Activated B cell treated with CpG ODN at 0.5 μM for 24 hours (primary cell): ENCODE measurements at regions not wholly inside any gene's neighbourhood (a gene's known extent, or its start where the extent isn't known, plus 50 kb on each side); places are given as distances from the start of the nearest gene placed in this dataset.

Source experiments
- ATAC-seq: fragments of 200-7000 bp; cut with Tn5 transposase; one replicate; pipeline ENCODE4 v1.10.0; 2021; ENCODE audit warnings: low read depth, mild to moderate bottlenecking, moderate library complexity
- CTCF ChIA-PET: fragments of 350-600 bp; sonication (Branson Sonifier 250); formaldehyde crosslinking; loops from one replicate; lab custom pipeline; 2021; ENCODE audit warnings: antibody characterized with exemption; lab: Charles Lee
- POLR2A ChIA-PET: fragments of 350-600 bp; sonication (Branson Sonifier 250); formaldehyde crosslinking; loops from one replicate; lab custom pipeline; 2021; ENCODE audit warnings: antibody characterized with exemption; lab: Charles Lee
- DNase-seq: peaks from one replicate; pipeline ENCODE4 v3.0.0; 2022
- H3K27ac Mint-ChIP-seq: one replicate; pipeline ENCODE4 v1.8.0; 2020; ENCODE audit warnings: mixed read lengths
- H3K27me3 Mint-ChIP-seq: one replicate; pipeline ENCODE4 v1.8.0; 2021; ENCODE audit warnings: mixed read lengths
- H3K36me3 Mint-ChIP-seq: one replicate; pipeline ENCODE4 v1.8.0; 2021; ENCODE audit warnings: low read depth, mixed read lengths
- H3K4me1 Mint-ChIP-seq: one replicate; pipeline ENCODE4 v1.8.0; 2021; ENCODE audit warnings: mixed read lengths
- H3K4me3 Mint-ChIP-seq: one replicate; pipeline ENCODE4 v1.8.0; 2020; ENCODE audit warnings: mild to moderate bottlenecking, mixed read lengths
- H3K9me3 Mint-ChIP-seq: one replicate; pipeline ENCODE4 v1.8.0; 2020; ENCODE audit warnings: mixed read lengths
- intact Hi-C: fragments of 100-400 bp; cut with micrococcal nuclease; formaldehyde crosslinking; loops from one replicate; pipeline ENCODE4 v1.15.1; 2024
- TF ChIP-seq, protein P1 (sequence below): fragments of 200-600 bp; IDR thresholded peaks from one replicate; pipeline ENCODE4 v1.8.0; 2022; ENCODE audit warnings: antibody characterized with exemption, mild to moderate bottlenecking

DNA sequence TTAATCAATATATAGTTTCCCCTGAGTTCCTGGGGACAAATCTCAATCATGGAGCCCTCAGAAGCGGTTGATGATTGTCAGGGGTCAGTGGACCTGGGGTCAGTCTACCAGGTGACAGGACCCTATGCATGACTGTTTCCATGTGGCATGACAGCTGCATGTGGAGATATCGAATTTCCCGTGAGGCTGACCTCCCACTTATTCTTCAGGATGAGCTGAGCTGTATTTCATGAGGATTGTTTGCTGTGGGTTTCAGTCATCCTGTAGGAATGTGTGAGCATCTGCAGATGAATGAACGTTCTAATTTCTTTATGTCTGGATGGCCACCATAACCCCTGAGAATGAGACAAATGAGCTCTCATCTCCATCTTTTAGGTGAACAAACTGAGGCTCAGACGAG lies 93.0 kb upstream of the HES1 start:
- Mint-ChIP-seq H3K9me3 (no peaks in the 10 kb centered on the region), H3K27ac (no peak overlapping the region), H3K27me3 (no peaks in the 10 kb centered on the region), H3K36me3 (no peaks in the 10 kb centered on the region), H3K4me3 (no peak overlapping the region), H3K4me1 (peaks cover 23% of the 10 kb centered on the region)
- intact Hi-C loops, result no loop called here
- ChIA-PET CTCF (interaction anchor here (1.4 kb wide), 1 partner anchor 28 kb away, joined by 3 read pairs; no protein-coding TSS in a partner anchor), POLR2A (no interaction called here)
- TF ChIP-seq, protein P1, sequence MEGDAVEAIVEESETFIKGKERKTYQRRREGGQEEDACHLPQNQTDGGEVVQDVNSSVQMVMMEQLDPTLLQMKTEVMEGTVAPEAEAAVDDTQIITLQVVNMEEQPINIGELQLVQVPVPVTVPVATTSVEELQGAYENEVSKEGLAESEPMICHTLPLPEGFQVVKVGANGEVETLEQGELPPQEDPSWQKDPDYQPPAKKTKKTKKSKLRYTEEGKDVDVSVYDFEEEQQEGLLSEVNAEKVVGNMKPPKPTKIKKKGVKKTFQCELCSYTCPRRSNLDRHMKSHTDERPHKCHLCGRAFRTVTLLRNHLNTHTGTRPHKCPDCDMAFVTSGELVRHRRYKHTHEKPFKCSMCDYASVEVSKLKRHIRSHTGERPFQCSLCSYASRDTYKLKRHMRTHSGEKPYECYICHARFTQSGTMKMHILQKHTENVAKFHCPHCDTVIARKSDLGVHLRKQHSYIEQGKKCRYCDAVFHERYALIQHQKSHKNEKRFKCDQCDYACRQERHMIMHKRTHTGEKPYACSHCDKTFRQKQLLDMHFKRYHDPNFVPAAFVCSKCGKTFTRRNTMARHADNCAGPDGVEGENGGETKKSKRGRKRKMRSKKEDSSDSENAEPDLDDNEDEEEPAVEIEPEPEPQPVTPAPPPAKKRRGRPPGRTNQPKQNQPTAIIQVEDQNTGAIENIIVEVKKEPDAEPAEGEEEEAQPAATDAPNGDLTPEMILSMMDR, result no peak
- DNase-seq (no peak), ATAC-seq (no peak)

DNA sequence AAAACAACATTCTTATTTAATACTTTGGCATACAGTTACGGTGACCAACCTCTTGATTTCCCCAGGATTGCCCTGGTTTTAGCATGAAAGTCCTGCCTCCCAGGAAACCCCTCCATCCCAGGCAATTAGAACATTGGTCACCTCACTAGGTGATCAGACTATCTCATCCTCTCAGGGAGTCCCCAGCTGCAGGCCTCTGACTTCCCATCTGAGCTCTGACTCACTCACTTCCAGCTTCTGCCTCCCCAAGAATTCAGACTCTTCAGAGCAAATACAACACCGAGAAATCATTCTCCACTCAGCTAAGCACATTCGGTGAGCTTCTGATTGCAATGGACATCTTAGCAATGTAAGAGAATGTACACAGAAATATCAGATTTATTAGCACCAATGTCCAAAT lies 92.4 kb upstream of the HES1 start:
- no peak for DNase-seq
- TF ChIP-seq, protein P1, result no peak
- intact Hi-C loops, result no loop called here
- no peaks in the 10 kb centered on the region for H3K27me3 Mint-ChIP-seq
- no peak overlapping the region for H3K4me3 Mint-ChIP-seq
- H3K27ac Mint-ChIP-seq, result no peak overlapping the region
- no peaks in the 10 kb centered on the region for H3K36me3 Mint-ChIP-seq
- ChIA-PET CTCF (interaction anchor here (1.4 kb wide), 1 partner anchor 27 kb away, joined by 3 read pairs; no protein-coding TSS in a partner anchor), POLR2A (no interaction called here)
- no peak for ATAC-seq
- no peaks in the 10 kb centered on the region for H3K9me3 Mint-ChIP-seq
- peaks cover 27% of the 10 kb centered on the region for H3K4me1 Mint-ChIP-seq

DNA sequence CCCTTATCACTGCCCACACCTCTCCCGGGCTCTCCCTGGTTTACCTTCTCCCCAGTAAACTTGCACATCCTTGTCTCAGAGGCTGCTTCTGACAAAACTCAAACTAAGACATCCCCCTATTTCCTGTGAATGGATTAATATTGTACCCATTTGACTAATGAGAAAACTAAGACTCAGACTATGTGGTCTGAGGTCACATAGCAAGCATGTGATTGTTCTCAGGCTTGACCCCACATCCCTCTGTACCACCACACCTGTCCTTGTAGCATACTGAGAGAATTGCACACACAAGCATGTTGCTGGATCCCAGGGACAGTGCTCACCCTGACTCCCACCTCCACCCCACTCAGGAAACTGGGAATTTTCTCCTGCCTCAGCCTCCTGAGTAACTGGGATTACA lies 90.7 kb upstream of the HES1 start:
- ChIA-PET CTCF (no interaction called here), POLR2A (no interaction called here)
- H3K27me3 Mint-ChIP-seq, result no peaks in the 10 kb centered on the region
- H3K9me3 Mint-ChIP-seq, result peaks cover 2% of the 10 kb centered on the region
- TF ChIP-seq, protein P1, result no peak
- no peak overlapping the region for H3K27ac Mint-ChIP-seq
- peaks cover 3% of the 10 kb centered on the region for H3K36me3 Mint-ChIP-seq
- no peak overlapping the region for H3K4me3 Mint-ChIP-seq
- ATAC-seq, result no peak
- peaks cover 27% of the 10 kb centered on the region for H3K4me1 Mint-ChIP-seq
- intact Hi-C loops, result loop anchor here (5.0 kb wide), 1 partner anchor 73 kb away; no protein-coding TSS in a partner anchor
- no peak for DNase-seq

DNA sequence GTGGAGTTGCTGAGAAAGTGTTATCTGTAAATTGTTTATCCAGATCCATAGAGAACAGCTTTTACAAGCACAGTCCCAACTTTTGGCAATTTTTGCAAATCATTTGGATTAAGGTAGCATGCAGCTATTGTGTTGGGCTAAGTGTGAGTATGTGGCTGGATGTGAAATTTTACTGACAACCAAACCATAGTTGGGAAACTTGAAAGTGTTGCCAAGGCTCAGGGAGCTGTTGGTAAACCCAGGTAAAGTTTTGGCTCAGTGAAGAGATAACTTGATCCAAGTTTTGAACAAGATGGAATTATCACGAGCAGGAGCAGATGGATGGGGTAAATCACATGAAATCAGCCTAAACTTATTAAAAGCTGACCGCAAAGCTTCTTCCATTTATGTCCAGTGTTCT lies 90.0 kb upstream of the HES1 start:
- peaks cover 9% of the 10 kb centered on the region for H3K9me3 Mint-ChIP-seq
- H3K4me3 Mint-ChIP-seq, result no peak overlapping the region
- H3K4me1 Mint-ChIP-seq, result peaks cover 27% of the 10 kb centered on the region
- peaks cover 7% of the 10 kb centered on the region for H3K36me3 Mint-ChIP-seq
- no peak overlapping the region for H3K27ac Mint-ChIP-seq
- no peak for DNase-seq
- ATAC-seq, result no peak
- TF ChIP-seq, protein P1, result no peak
- CTCF ChIA-PET, result no interaction called here
- intact Hi-C loops, result loop anchor here (2.0 to 5.0 kb wide), 2 partner anchors 25 to 74 kb away; no protein-coding TSS in a partner anchor
- H3K27me3 Mint-ChIP-seq, result no peaks in the 10 kb centered on the region
- POLR2A ChIA-PET, result interaction anchor here (0.6 kb wide), 1 partner anchor 16 kb away, joined by 3 read pairs; no protein-coding TSS in a partner anchor

DNA sequence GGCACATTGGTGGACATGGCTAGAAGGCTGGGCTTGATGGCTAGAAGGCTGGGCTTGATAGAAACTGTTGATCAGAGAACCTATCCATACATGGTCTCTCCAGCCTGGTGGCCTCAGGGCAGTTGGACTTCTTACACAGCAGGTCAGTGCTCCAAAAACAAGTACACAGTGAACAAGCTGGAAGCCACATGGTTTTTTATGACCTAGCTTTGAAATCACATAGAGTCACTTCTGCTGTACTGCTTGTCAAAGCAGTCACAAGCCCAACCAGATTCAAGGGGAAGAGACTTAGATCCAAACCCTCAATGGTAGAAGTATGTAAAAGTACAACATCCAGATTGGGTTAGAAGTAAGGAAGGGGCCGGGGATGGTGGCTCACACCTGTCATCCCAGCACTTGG lies 89.4 kb upstream of the HES1 start:
- DNase-seq (no peak), ATAC-seq (no peak)
- TF ChIP-seq, protein P1, result no peak
- Mint-ChIP-seq H3K27ac (no peak overlapping the region), H3K27me3 (no peaks in the 10 kb centered on the region), H3K9me3 (peaks cover 11% of the 10 kb centered on the region), H3K4me1 (peaks cover 27% of the 10 kb centered on the region), H3K4me3 (no peak overlapping the region), H3K36me3 (peaks cover 7% of the 10 kb centered on the region)
- POLR2A ChIA-PET, result interaction anchor here (0.6 to 1.4 kb wide), 4 partner anchors 13 to 75 kb away, joined by 3 to 6 read pairs (median 5); no protein-coding TSS in a partner anchor
- CTCF ChIA-PET, result interaction anchor here (0.7 kb wide), 1 partner anchor 269 kb away, joined by 3 read pairs; no protein-coding TSS in a partner anchor
- intact Hi-C loops, result loop anchor here (2.0 to 5.0 kb wide), 2 partner anchors 24 to 74 kb away; no protein-coding TSS in a partner anchor
